Body of pancreas (tissue), 4 donors: ENCODE measurements at regions not wholly inside any gene's neighbourhood (a gene's known extent, or its start where the extent isn't known, plus 50 kb on each side); places are given as distances from the start of the nearest gene placed in this dataset.

Source experiments
- POLR2A ChIP-seq, 3 donors: fragments of 450-650 bp; IDR thresholded peaks; one replicate each; pipeline ENCODE4 v1.6.1; 2016; ENCODE audit warnings: antibody characterized with exemption in 3 of 3, mild to moderate bottlenecking in 2 of 3
- TF ChIP-seq, protein P1 (sequence below), 7 experiments: fragments of 450-650 bp in 4 of 7; fragments of 200-600 bp in 3 of 7; sonication (generic) in 3 of 7; IDR thresholded peaks; one replicate each; pipeline ENCODE4 v1.5.1; 2016 to 2019; ENCODE audit warnings: antibody characterized with exemption in 7 of 7

DNA sequence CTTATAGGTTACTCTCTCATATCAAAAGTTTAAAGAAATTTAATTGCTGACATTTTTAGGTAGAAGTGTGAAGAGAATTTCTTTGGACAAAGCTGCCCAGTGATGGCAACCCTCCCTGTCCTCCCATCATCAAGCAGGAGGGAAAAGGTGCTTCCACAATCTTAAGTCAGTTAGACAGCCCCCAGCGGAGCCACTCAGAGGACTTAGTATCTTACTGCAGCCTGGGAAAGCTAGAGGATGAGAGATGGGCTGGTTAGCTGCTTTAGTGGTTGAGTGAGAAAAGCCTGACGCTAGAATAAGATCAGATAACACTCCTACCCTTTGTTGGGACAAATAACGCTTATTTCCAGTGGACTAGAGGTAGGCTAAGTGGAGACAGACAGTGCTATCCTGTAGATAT lies 227.1 kb downstream of the RFPL4B start:
- TF ChIP-seq, protein P1, sequence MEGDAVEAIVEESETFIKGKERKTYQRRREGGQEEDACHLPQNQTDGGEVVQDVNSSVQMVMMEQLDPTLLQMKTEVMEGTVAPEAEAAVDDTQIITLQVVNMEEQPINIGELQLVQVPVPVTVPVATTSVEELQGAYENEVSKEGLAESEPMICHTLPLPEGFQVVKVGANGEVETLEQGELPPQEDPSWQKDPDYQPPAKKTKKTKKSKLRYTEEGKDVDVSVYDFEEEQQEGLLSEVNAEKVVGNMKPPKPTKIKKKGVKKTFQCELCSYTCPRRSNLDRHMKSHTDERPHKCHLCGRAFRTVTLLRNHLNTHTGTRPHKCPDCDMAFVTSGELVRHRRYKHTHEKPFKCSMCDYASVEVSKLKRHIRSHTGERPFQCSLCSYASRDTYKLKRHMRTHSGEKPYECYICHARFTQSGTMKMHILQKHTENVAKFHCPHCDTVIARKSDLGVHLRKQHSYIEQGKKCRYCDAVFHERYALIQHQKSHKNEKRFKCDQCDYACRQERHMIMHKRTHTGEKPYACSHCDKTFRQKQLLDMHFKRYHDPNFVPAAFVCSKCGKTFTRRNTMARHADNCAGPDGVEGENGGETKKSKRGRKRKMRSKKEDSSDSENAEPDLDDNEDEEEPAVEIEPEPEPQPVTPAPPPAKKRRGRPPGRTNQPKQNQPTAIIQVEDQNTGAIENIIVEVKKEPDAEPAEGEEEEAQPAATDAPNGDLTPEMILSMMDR (IDR thresholded peaks at IDR 0.05), result no peak
- TF ChIP-seq POLR2A (IDR thresholded peaks at IDR 0.05), result no peak
